GM12892 (cell line): ENCODE measurements at regions not wholly inside any gene's neighbourhood (a gene's known extent, or its start where the extent isn't known, plus 50 kb on each side); places are given as distances from the start of the nearest gene placed in this dataset.

Experiments
- POLR2A ChIP-seq: IDR thresholded peaks from 2 replicates; pipeline ENCODE4 v1.6.1; 2011; ENCODE audit warnings: low read depth, low read length, control low read depth
- POLR2AphosphoS5 ChIP-seq: IDR thresholded peaks from 2 replicates; pipeline ENCODE4 v1.6.1; 2011; ENCODE audit warnings: low read depth, low read length, control low read depth

GRCh38 chr10:29378106-29378505, 89.2 kb downstream of the LYZL1 start:
- TF ChIP-seq POLR2AphosphoS5, result no peak
- TF ChIP-seq POLR2A, result no peak
